NCI-H748 (cell line): ENCODE measurements at regions not wholly inside any gene's neighbourhood (a gene's known extent, or its start where the extent isn't known, plus 50 kb on each side); places are given as distances from the start of the nearest gene placed in this dataset.

ENCODE experiments used
- DNase-seq: peaks from one replicate; lab custom pipeline; 2025; ENCODE audit not compliant: unreplicated experiment; lab: John Stamatoyannopoulos, UW

DNA sequence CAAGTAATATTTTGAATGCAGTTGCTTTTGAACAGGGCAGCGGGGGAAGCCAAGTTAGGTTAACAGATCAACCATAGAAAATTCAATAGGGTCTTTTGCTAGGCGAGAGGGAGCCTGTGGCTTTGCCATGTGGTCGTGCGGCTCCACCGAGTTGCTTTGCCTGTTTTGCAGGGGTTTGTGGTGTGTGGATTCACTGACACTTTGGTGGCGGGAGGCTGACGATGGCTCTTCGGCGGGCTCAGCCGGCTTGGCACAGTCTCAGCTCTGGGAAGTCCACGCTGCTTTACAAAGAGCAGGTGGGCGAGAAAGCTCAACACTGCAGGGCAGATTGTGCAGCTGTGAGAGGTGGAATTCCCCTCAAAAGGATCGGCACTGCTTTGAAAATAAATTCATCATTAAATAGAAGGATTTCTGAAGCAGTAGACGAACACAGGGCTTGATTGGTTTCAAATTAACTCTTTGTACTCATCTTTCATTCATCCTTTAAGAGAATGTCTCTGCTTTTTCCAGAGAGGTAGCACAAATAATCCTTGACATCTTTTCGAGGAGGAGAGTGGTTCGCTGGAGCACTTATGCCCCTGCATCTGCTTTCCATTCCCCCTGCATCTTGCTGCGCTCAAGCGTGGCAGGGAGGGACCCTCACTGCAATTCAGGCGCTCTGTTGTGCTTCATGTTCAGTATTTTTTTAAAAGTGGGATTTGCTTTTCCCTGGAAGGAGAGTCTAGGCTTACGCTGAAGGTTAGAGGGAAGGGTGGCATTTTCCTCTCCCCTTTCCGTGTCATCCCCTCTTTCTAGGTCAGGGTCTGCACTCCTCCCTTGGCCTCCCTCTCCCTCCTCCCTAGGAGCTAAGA is 201.8 kb upstream of the LEF1 start:
- DNase-seq, result peak; percentile 13

DNA sequence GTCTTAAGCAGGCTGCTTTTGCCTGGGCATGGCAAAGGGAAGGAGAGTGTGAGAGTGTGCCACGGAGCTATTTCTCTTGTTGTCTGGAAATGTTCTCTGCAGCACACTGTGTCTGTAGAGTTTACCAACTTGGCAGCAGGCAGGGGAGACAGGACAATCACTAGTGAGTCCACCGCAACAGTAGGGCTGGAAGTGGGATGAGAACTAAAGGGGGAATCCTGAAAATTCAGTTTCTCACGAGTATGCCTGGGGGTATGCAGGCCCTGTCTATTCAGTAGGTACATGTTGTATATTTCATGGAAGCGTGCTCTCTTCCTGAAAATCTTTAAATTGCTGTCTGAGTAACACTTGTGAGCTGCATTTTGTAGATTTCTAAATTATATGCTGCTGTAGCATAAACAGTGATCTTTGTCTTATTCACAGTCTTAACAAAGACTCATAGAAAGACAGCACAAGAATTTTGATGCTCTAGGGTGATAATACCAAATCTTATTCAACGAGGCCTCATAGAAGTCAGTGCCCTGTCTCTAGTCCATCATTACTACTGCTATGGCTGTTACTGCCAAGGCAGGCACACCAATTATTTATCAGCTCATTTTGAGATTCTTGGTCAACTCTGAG is 200.4 kb upstream of the LEF1 start:
- no peak for DNase-seq

DNA sequence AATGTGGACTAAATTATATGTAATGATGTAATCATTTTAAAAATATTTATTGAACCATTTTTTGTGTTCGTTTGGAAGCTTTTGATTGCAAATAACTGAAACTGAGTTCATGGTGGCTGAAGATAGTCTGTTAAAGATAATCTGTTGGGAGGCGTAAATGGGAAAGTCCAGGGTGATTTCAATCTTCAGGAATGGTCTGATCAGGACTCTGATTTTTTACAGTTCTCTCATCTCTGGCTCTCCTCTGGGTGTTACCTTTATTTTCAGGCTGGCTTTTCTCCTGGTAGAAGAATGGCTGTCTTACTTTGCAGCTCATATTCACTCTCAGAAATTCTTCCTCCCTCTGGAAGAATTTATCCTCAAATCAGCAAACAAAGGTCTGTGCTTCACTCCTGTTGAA is 199.0 kb upstream of the LEF1 start:
- DNase-seq, result no peak

DNA sequence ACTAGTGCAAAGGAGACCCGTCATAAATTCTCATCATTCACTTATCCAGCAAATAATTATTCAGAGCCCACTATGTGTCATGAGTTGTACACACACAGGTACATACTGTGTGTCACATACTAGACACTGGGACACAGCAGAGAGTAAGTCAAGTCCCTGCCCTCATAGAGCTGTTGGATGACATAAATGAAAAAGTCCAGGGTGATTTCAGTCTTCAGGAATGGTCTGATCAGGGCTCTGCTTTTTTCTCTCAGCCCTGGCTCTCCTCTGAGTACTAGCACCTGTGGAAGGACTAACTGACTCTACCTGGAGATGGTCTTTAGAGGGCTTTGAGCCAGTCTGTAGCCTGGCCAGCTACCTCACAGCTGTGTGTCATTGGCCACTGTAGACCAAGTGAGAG is 198.0 kb upstream of the LEF1 start:
- no peak for DNase-seq

DNA sequence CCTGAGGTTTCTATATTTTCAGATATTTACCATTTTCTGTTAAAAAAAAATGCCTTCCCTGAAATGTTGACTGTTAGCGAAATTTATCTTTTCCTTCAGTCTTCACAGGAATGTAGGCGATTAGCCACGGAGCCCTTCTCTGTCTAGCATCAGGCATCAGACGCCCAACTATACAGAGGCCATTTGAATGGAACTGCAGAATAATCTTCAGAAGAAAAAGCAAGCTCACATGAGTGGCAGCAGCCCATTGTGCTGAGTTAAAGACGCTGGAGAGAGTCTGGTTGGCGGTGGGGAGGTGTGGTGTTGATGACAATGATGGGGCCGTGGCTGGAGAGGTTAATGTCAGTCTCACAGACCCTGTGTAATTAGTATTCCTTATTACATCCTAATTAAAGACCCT is 196.8 kb upstream of the LEF1 start:
- no peak for DNase-seq

DNA sequence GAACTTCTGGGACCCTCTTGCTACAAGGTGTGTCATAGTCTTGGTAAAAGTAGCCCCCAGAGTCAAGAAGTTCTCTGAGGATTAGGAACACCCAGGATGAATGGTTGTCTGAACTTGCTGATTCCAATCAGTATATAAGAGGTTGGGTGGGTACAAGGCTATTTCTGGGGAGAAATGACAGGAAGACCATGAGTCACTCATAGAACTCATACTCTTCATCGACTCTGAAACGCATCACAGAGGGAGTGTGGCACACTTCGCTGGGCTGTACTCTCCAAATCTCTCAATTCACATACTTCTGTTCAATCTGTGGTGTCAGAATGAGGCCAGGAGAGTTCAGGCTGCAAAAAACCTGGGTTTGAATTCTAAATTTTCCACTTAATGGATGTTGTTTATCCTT is 193.2 kb upstream of the LEF1 start:
- no peak for DNase-seq

DNA sequence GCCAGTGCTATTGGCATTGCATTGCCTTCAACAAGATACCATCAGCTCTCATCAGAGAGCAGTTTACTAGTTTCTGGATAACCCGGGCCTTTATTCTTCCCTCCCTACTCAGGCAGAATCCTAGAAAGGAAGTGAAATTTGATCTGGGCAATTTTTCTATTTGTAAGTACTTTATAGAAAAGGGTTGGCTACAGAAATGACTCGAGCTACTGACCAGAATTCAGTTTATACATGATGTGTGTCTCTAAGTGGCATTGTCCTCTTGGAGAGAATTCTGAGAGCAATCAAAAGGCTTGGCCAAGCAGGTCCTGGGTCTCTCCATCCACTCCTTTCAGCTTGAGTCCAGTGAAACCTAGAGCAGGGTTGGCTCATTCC is 192.7 kb upstream of the LEF1 start:
- DNase-seq, result peak; percentile 46

DNA sequence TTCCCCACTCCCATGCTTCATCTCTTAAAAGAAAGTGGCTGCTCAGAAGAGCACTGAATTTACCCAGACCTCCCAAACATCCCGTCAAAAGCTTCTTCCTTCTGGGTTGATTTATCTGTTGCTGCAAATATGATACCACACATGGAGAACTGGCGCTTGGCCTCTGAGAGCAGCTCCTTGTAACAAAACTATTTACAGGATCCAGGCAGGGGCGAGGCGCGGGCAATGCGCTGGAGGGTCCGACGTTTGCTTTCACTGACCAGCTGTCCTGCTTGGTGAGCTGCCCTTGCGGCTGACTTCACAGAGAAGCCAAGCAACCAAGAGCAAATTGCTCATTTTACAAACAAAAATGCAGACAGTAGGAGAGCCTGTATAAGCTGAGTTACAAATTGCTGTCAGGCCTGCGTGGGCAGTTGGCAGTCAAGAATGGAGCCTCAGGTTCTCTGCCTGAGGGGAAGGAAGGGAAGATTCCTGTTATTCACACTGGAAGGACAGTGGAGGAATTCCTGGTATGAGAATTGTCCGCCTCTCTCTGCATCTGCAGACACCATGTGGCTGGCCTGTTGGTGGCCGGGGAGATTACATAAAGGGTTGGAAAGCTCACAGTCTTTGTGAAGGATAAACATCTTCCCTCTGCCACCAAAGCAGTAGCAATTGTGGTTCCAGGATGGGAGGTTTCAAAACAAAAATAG is 192.2 kb upstream of the LEF1 start:
- DNase-seq, result peak; percentile 3

DNA sequence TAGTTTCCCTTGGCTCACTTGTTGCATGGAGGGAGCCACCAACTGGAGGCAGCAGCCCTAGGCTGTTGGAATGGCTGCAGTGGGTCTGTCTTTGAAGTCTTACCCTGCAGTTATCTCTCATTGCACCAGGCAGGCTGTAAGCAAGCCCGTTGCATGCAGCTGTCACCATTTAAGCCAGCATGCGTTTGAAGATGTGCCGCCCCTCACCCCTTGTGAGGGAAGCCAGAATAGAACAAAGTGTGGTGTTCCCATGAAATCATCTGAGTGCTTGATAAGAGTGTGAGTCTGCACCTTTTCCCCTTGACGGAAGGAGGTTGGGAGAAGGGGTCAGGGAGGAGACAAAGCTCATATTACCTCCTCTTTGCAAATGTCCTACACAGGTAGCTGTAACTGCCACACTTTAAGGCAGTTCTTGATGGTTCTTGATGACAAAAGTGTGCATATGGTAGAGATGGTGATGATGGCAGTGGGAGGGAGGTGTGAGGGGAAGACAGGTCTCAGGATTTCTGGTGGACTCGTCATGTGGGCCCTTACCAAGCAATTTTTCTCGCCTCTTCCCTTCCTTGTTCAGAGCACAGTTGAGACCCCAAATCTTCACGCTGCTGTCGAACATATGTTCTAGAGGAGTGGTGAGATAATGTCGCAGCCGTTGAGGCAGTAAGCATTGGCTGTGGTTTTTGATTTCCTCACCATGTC is 191.4 kb upstream of the LEF1 start:
- DNase-seq, result no peak

DNA sequence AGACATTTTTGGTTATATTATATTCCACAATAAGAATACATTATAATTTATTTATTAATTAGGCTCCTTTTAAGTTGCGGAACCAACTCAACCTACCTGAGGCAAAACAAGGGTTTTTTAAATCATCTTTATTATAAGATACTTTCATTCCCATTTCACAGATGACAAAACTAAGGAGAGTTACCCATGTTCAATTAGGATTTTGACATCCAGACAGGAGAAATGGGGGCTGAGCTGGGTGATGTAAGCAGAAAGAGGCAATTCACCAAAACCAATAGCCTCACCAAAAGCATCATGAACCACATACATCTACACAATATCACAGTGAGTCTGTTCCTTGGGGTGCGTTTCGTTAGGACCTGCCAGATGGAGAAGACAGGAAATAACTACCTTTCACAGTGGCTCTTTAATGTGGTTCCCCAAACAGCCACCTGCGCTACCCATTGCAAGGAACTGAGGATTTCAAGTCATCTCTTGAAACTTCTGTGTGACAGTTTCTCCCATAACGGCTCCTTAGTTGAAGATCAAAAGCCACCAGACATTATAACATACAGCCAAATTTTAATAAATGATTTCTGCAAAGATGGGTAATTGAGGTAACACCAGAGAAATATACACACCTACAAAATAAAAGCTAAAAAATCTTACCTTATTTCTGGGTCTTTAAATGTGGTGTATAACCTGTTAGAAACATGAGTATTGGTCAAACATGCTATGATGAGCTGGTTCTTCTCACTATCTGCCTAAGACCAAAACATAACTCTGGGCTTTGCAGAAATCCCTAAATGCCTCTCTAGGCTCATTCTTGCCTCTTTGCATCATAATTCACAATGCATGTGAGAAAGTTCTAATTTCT is 190.6 kb upstream of the LEF1 start:
- no peak for DNase-seq

DNA sequence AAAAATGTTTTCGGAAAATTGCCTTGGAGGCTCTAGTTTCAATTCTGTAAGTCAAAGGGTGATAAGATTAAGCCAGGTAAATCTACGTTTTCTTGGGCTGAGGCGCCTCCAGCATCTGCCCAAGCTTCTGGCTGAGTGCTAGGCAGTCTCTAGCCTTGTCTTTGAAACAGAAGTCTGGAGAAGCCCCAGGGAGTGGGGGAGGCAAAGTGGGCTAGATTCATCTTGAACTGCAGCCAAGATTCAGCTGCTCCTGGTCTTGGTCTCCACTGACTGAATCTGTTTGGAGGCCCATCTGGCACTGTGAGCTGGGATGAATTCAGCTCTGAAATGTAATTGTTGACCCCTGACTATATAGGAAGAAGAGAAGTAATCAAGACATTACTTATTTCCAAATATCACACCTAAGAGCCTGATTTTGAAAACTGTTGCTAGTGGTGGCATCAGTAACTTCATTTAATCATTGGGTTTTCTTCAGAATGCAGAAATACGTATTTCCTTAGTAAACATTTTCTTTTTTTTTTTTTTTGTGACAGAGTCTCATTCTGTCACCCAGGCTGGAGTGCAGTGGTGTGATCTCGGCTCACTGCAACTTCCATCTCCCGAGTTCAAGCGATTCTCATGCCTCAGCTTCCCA is 187.3 kb upstream of the LEF1 start:
- DNase-seq, result no peak

DNA sequence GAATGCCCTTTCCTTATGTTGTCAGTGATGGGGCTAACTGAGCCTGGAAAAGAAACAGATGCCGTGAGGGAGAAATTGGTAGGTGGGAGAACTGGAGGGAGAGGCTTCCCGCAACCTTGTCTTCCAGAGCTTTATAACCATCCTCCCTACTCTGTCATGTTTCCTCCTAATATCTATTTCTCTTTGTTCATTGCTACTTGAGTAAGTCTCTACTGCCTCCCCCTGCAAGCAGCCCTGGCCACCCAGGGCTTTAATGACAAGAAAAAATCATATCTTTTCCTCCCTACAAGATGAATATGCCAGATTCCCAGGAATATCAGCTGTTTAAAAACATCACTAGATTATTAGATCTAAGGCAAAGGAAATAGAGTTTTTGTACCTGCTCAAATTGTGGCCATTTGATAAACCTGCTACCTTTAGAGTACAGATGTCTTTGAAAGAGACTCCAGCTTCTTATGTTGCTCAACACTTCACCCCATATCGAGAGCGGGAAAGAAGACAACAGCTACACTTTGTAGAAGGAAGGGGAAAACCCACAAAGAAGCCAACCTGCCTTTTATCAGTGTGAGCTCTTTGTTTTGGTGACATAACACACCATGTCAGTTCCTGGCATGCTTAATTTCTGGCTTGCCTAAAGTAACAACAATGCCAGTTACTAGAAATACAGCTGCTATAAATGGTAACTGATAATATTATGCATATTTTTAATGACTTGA is 186.6 kb upstream of the LEF1 start:
- DNase-seq, result no peak

DNA sequence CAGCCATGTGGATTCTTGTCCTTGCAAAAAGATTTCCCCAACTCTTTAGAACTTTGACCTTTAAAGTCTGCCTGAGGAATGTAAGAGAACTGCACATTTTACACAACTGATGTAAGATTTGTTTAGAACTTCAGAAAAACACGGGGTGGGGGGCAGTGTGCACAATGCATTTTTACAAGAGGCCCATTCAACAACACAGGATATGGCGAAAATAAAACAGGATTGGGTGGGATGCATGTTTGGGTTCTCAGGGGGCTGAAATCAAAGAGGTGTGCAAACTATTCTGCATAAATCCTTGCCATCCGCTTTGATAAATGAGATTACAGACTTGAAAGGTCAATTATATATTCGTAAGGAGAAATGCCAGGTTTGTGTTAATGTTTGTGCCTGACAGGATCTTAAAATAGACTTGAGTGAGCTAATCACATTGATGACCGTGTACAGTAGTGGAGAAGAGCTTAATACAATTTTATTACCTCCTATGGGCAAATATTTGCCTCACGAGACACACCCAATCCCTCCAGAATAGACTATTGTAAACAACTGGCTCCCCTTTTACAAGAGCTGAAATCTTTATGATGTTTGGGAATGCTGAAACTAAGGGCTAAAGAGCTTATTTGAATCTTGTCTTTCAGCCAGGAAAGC is 184.1 kb upstream of the LEF1 start:
- peak; percentile 52 for DNase-seq

DNA sequence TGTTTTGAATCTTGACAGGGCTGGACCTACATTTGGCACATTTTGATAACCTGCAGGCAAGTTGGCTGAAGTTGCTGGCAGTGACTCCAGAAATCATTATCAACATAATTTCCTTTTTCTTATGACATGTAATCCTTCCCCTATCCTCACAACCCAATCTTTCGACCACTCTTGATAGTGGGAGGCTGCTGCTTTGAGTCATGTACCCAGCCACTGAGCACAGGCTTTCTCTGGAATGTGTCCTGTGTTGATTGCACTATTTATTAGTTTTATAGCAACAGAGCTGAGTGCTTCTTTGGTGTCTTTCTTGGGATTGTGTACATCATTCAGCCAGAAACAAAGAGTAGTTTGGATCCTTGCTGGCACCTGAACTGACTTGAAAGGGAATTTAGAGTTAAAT is 183.1 kb upstream of the LEF1 start:
- DNase-seq, result no peak

DNA sequence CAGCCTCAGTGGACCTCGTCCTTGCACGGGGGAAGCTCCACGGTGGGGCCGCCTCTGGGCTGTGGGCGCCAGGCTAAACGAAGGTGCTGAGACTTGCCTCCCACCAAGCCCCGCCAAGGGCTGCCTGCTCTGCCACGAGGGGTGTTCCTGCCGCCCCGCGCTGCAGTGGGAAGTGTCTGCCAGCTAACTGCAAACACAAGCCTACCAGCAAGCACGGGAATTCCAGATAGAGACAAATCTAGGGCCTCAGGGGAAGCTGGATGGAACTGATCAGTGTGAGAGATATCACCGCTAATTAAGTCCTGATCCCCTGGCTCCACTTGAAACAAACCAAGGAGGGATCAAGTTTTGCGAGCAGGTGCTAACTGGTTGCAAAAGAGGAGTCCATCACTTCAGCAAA is 181.6 kb upstream of the LEF1 start:
- no peak for DNase-seq

DNA sequence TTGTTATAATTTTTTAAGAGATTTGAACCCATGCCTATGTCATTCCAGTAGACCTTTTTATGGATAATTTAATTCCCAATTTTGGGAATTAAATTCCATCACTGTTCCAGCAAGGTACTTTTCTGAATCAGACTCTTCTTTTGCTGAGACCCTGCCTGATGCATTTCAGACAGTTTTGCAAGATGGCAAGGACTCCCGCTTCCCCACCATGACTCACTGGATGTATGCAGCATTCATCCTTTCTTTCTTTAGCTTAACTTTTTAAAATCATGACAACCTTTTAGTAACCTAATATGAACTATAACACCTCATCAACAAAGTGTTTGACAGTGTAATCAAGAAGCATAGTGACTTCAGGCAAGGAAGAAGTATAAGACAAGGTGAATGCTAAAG is 178.1 kb upstream of the LEF1 start:
- DNase-seq, result no peak

DNA sequence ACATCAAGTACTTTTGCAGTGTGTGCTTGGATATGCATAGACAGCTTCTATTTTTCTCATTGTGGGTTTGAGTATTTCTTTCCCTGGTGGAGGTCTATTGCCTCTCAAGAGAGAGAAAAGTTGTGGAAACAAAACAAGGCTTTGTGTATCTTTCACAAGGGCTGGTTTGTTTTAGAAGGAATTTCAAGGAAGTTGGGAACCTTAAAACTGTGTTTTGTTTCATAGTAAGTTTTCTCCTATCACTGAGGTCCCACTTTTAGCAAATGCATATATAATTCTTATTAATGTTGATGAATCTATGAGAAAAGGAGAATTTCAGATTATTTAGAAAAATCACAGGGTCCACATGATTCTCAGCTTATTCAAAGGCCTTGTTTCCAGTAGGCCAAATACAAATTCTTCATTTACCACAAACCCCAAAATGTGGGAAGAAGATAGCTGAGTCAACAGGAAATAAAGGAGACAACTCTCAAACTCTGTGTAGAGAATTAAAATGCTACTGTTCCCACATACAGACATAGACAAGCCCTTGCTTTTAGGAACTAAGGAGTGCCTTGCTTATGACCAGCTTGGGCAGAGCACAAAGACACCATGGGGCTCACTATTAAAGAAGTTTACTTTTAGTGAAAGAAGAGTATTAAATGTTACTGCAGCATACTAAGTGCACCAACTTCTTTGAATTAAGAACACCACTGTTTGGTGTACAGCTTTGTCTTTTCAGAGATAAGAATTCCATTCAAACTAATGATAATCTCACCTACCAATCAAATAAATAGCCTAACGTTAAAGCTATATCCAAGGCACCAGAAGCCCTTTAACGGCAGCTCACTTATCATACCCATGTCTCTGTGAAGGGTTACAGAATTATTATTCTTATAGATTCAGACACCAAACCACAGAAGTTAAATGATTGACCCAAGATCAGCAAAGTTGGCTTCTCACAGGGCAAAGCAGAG is 177.4 kb upstream of the LEF1 start:
- no peak for DNase-seq
